ENCODE measurements at regions not wholly inside any gene's neighbourhood (a gene's known extent, or its start where the extent isn't known, plus 50 kb on each side); places are given as distances from the start of the nearest gene placed in this dataset.
"Not testable (repeated sequence)": the region's sequence is repeated elsewhere in the genome, so short reads cannot be mapped to it uniquely, and the experiment has no call there.

GRCh38 chr7:75216963-75217362 lies 124.6 kb downstream of the GTF2IRD2B start:
- TF ChIP-seq, protein P1, sequence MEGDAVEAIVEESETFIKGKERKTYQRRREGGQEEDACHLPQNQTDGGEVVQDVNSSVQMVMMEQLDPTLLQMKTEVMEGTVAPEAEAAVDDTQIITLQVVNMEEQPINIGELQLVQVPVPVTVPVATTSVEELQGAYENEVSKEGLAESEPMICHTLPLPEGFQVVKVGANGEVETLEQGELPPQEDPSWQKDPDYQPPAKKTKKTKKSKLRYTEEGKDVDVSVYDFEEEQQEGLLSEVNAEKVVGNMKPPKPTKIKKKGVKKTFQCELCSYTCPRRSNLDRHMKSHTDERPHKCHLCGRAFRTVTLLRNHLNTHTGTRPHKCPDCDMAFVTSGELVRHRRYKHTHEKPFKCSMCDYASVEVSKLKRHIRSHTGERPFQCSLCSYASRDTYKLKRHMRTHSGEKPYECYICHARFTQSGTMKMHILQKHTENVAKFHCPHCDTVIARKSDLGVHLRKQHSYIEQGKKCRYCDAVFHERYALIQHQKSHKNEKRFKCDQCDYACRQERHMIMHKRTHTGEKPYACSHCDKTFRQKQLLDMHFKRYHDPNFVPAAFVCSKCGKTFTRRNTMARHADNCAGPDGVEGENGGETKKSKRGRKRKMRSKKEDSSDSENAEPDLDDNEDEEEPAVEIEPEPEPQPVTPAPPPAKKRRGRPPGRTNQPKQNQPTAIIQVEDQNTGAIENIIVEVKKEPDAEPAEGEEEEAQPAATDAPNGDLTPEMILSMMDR (IDR thresholded peaks at IDR 0.05) = not testable (repeated sequence)
- TF ChIP-seq SIN3A (IDR thresholded peaks at IDR 0.05; ENCODE audit: borderline replicate concordance, insufficient read depth, low read depth, low read length); TCF7L2 (IDR thresholded peaks at IDR 0.05; ENCODE audit: low read depth, low read length); REST (IDR thresholded peaks at IDR 0.05; ENCODE audit: insufficient read depth in 1 of 2, low read depth in 2 of 2, low read length in 1 of 2); POLR2AphosphoS5 (IDR thresholded peaks at IDR 0.05; ENCODE audit: low read depth, low read length): not testable (repeated sequence)
